ENCODE measurements at regions not wholly inside any gene's neighbourhood (a gene's known extent, or its start where the extent isn't known, plus 50 kb on each side); places are given as distances from the start of the nearest gene placed in this dataset.
A peak's percentile ranks its signal among the peaks of the same experiment; 100 is the strongest.

DNA sequence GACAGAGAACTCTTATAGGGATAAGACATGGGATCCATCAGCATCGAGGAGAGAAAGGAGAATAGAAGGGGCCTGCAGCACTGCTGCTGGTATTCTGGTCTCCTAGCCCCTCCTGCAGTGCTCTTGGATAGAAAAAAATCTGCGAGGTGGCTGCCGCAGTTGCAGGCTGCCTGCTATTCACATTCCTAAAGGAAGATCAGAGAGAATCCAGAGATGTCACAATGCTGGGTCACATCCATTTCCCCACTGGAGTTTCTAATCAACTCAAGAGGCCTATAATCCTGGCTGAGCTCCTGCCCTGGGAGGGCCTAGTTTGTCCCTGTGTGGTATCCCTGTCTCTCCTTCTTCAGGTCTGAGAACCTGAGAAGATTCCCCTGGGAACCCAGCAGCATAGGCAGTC is 357.8 kb downstream of the MAFB start:
- intact Hi-C loops (cut with DNase I, micrococcal nuclease), result no loop called here
- Mint-ChIP-seq H3K9me3 (no peaks in the 10 kb centered on the region), H3K27ac (no peak overlapping the region), H3K4me3 (no peak overlapping the region), H3K4me1 (ENCODE audit: low read depth) (no peaks in the 10 kb centered on the region), H3K27me3 (peaks cover 13% of the 10 kb centered on the region), H3K36me3 (ENCODE audit: low read depth) (no peaks in the 10 kb centered on the region)
- Histone ChIP-seq H3K9me3 (ENCODE audit: control insufficient read depth in 1 of 2, insufficient read depth in 1 of 2, low read length in 2 of 2) (no peaks in the 10 kb centered on the region), H3K27ac (ENCODE audit: low read depth in 1 of 2, low read length in 2 of 2) (no peak overlapping the region), H3K27me3 (ENCODE audit: control insufficient read depth in 1 of 2, insufficient read depth in 2 of 2, low read length in 2 of 2) (peaks cover 0 to 3% of the 10 kb centered on the region in 2 experiments), H3K4me1 (ENCODE audit: insufficient read depth, low read length) (no peaks in the 10 kb centered on the region), H3K4me3 (ENCODE audit: low read length) (no peak overlapping the region), H3K36me3 (ENCODE audit: insufficient read depth, low read length) (no peaks in the 10 kb centered on the region)
- POLR2A ChIA-PET, result no interaction called here
- CTCF ChIA-PET, result no interaction called here
- DNase-seq (no peak), ATAC-seq (ENCODE audit: poor library complexity) (no peak)
- TF ChIP-seq, protein P1, sequence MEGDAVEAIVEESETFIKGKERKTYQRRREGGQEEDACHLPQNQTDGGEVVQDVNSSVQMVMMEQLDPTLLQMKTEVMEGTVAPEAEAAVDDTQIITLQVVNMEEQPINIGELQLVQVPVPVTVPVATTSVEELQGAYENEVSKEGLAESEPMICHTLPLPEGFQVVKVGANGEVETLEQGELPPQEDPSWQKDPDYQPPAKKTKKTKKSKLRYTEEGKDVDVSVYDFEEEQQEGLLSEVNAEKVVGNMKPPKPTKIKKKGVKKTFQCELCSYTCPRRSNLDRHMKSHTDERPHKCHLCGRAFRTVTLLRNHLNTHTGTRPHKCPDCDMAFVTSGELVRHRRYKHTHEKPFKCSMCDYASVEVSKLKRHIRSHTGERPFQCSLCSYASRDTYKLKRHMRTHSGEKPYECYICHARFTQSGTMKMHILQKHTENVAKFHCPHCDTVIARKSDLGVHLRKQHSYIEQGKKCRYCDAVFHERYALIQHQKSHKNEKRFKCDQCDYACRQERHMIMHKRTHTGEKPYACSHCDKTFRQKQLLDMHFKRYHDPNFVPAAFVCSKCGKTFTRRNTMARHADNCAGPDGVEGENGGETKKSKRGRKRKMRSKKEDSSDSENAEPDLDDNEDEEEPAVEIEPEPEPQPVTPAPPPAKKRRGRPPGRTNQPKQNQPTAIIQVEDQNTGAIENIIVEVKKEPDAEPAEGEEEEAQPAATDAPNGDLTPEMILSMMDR (IDR thresholded peaks at IDR 0.05), result no peak

DNA sequence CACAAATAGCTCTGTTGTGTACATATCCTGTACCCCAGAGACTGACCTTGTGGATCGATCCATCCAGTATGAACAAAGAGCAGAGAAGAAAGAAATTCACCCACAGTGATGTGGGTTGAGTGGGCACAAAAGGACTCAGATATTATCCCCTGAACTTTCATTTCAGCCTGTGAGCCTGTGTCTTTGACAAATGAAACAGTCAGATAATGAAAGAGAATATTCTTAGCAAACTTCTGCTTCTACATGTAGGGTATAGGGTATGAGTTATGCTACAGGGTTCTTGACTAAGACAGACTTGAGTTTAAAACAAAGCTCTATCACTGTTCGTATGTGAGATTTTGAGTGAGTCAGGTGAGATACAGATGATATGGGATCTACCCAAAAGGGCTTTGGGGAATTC is 359.7 kb downstream of the MAFB start:
- no peak overlapping the region for H3K4me3 ChIP-seq (ENCODE audit: low read length)
- CTCF ChIA-PET, result no interaction called here
- Mint-ChIP-seq H3K4me1 (ENCODE audit: low read depth) (no peaks in the 10 kb centered on the region), H3K27ac (no peak overlapping the region), H3K36me3 (ENCODE audit: low read depth) (no peaks in the 10 kb centered on the region), H3K4me3 (no peak overlapping the region), H3K9me3 (no peaks in the 10 kb centered on the region), H3K27me3 (no peaks in the 10 kb centered on the region)
- TF ChIP-seq, protein P1 (IDR thresholded peaks at IDR 0.05), result no peak
- no peaks in the 10 kb centered on the region for H3K9me3 ChIP-seq (ENCODE audit: control insufficient read depth in 1 of 2, insufficient read depth in 1 of 2, low read length in 2 of 2)
- H3K27me3 ChIP-seq (ENCODE audit: control insufficient read depth in 1 of 2, insufficient read depth in 2 of 2, low read length in 2 of 2), result no peaks in the 10 kb centered on the region
- H3K27ac ChIP-seq (ENCODE audit: low read depth in 1 of 2, low read length in 2 of 2), result no peak overlapping the region
- ATAC-seq (ENCODE audit: poor library complexity) (no peak), DNase-seq (no peak)
- intact Hi-C loops (cut with DNase I, micrococcal nuclease), result no loop called here
- POLR2A ChIA-PET, result no interaction called here
- H3K36me3 ChIP-seq (ENCODE audit: insufficient read depth, low read length), result no peaks in the 10 kb centered on the region
- H3K4me1 ChIP-seq (ENCODE audit: insufficient read depth, low read length), result no peaks in the 10 kb centered on the region

DNA sequence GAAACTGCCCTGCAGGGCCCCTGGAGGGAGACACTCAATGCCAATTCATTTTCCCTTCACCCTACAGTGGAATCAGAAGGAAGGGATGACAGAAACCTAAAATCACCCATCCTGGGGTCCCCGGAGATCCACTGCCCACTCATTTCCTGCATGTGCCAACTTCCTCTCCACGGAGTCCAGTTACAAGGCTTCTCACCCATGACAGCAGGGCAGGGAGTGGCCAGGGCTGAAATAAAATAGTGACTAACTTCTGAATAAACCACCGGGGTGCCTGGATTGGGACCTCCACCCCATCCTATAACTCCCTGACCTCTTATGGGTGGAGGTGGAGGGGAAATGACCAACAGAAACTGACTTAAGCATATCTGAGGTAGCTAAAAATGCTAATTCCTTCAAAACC is 362.3 kb downstream of the MAFB start:
- Histone ChIP-seq H3K36me3 (ENCODE audit: insufficient read depth, low read length) (no peaks in the 10 kb centered on the region), H3K4me3 (ENCODE audit: low read length) (no peak overlapping the region), H3K27me3 (ENCODE audit: control insufficient read depth in 1 of 2, insufficient read depth in 2 of 2, low read length in 2 of 2) (no peaks in the 10 kb centered on the region), H3K9me3 (ENCODE audit: control insufficient read depth in 1 of 2, insufficient read depth in 1 of 2, low read length in 2 of 2) (no peaks in the 10 kb centered on the region), H3K4me1 (ENCODE audit: insufficient read depth, low read length) (no peaks in the 10 kb centered on the region), H3K27ac (ENCODE audit: low read depth in 1 of 2, low read length in 2 of 2) (no peak overlapping the region)
- ATAC-seq (ENCODE audit: poor library complexity) (no peak), DNase-seq (peak in 2 of 14 experiments; percentile 55 to 68)
- ChIA-PET CTCF (no interaction called here), POLR2A (no interaction called here)
- Mint-ChIP-seq H3K4me1 (ENCODE audit: low read depth) (no peaks in the 10 kb centered on the region), H3K9me3 (no peaks in the 10 kb centered on the region), H3K4me3 (no peak overlapping the region), H3K27me3 (no peaks in the 10 kb centered on the region), H3K27ac (no peak overlapping the region), H3K36me3 (ENCODE audit: low read depth) (no peaks in the 10 kb centered on the region)
- intact Hi-C loops (cut with DNase I, micrococcal nuclease), result no loop called here
- TF ChIP-seq, protein P1 (IDR thresholded peaks at IDR 0.05), result no peak
